KG1 (cell line): ENCODE measurements at regions not wholly inside any gene's neighbourhood (a gene's known extent, or its start where the extent isn't known, plus 50 kb on each side); places are given as distances from the start of the nearest gene placed in this dataset.

ENCODE experiments used
- DNase-seq: peaks from one replicate; lab custom pipeline; 2025; lab: John Stamatoyannopoulos, UW

DNA sequence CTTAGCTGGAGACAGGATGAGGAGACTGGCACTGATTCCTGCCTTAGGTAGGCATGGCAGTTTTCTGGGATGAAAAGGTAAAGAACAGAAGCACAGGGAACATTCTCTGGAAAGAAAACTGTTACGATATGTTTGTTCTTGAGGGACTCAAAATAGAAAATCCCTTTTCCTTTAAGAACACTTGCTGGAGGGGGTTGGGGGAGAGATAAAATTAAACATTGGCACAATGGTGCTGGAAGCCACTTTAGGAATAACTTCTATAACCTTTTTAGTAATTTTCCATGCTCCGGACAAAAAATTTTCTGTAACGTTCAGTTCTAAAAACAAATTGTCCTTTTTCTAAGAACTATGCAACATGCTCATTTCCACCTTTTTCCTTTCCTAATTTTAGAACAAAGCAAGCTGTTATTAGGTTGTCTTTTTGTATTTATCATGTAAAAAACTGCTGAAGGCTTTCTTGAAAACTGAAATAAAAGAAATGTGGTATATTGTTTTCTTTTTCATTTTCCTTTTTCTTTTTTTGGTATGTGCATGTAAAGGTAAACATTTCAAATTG is 343.8 kb downstream of the EPHA4 start:
- DNase-seq = no peak

DNA sequence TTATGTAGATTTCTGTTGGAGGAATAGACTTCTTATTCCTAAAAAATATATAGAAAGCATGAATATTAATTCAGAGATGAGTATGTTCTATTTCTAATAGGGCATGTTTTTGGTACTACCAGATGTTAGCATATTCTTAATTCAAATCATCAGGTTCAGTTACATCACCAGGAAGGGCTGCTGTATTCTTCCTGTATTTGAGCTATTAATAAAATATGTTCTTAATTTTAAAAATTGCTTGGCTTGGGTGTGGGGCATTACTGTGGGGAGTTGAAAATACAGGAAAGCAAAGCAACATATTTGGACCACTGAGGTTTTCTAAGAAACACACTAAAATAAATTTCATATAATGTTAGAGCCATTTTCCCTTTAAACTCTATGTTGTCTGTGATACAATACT is 343.0 kb downstream of the EPHA4 start:
- DNase-seq = no peak

DNA sequence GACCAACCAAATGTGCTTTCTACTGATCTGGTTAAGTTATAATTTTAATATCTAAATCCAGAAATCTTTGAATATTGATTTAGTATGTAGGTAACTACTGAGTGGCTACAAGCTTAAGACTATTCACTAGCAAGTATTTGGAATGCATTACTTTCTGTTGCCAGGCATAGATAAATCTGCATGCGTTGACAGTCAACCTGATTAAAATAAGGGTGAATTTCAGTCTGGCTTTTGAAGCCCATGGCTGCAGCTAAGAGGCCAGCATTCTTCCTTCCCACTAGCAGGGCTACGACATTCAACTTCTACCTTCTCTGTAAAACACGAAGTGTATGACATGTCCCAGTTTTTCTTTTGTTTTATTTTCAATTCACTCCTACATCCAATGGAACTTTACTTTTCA is 340.6 kb downstream of the EPHA4 start:
- DNase-seq = no peak

DNA sequence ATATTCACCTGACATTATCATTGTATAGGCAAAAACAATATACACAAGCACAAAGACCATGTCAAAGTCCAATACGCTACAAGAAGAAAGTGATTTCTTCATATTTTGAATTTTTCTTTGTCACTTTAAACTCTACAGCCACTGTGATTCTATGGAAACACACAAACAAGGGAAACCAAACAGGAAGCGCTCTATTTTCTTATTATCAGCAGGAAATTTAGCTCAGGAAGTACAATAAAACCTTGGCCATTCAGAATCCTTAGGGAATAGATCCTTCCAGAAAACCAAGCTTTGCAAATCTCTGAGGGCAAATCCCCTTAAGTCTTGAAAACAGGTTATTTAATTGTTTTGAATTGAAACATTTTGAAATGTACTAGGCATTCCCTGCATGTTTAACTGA is 336.2 kb downstream of the EPHA4 start:
- DNase-seq = no peak

DNA sequence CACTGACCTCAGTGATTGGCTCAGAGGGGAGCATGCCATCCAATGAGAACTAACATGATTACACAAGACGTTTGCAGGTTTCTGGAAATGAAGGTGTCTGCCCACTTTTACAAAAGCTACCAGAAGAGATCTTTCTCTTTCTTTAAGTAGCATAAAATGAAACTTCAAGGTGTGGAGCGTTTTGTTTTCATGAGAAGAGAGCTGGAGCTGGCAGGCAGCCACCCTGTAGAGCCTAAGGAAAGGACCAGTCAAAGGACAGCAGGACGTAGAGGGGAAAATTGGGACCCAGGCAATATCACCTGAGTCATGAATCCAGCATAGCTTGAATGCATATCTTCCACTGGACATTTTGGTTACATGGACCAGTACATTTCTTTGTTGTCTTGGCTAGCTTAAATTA is 331.0 kb downstream of the EPHA4 start:
- DNase-seq = no peak

DNA sequence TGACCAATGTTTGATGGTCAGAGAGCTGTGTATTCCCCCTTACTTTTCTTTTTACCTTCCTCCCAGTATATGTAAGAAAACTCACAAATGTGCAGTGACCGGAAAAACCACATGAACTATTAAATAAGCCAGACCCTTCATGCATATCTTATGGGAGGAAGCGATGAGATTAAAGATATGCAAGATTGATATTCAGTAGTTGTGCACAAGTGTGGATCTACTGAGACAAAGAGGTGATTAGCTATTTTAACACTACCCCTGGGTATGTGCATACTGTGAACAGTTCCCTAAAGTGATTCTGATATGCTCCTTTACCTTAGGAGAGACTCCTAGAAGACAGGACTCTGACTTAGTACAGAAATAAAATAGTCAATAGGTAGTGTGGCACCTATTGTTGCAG is 328.3 kb downstream of the EPHA4 start:
- DNase-seq = no peak

DNA sequence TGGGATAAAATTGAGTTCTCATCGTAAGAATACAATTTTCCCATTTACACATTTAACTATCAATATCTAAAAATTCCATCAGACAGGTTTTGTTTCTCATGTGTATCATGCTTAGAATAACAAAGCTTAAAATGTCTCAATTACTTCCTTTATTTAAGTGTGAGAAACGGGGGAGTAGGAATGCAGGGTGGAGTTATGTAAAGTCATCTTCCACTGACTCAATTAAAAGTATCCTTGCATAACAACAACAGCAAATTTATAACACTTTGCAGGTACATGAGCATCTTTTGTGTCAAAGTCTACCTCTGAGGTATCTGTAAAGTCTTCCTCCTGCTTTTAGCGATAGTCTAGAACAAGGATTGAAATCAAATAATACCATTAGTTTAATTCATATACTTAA is 327.1 kb downstream of the EPHA4 start:
- DNase-seq = no peak

DNA sequence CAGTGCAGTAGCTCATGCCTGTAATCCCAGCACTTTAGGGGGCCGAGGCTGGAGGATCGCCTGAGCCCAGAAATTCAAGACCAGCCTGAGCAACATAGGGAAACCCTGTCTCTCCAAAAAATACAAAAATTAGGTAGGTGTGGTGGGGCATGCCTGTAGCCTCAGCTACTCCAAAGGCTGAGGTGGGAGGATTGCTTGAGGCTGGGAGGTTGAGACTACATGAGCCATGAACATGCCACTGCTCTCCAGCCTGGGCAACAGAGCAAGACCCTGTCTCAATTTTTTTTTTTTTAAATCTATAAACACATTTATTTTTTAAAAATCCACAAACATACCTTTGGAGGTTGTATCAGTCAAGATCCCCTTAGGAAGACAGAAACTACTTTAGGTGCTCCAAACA is 326.3 kb downstream of the EPHA4 start:
- no peak for DNase-seq

DNA sequence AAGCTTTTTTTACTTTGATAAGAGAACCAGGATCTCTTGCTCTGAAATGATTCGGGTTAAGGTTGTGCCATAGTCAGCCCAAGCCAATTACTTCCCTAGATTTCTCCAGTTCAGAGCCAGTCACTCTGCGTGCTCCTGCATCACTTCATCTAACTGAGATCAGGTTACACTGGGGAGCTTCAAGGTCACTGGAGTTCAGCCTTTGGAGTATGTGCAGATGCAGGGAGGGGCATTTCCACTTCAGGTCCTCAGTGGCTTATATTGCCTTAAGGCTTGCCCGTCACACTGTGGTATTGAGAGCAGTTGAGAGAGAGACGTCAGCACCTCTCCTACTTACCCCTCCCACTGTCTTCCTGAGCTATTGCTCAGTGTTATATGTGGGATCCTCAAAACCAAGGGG is 317.8 kb downstream of the EPHA4 start:
- no peak for DNase-seq

DNA sequence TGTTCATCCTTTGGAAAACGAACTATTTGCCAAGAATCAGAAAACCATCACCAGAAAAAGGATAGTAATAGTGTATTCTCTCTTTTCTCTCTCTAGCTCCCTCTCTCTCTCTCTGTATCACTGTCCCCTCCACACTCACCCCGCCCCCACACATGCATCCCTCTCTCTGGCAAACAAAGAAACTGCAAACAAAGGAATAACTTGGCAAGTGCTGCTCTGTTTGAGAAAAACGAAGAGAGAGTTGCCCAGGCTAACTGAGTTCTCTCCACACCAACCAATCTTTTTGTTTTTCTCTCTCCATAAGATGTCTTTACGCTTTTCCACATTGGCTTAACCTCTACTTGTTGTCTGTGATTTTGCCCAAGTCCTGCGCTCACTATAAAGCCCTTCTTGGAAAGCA is 316.2 kb downstream of the EPHA4 start:
- no peak for DNase-seq

DNA sequence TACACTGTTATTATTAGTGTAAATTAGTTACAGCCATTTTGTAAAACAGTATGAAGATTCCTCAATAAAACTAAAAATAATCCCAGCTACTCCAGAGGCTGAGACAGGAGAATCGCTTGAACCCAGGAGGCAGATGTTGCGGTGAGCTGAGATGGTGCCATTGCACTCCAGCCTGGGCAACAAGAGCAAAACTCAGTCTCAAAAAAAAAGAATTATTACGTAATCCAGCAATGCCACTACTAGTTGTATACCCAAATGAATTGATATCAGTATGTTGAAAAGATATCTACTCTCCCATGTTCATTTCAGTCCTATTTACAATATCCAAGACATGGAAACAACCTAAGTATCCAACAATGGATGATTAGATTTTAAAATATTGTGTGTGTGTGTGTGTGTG is 313.6 kb downstream of the EPHA4 start:
- DNase-seq = no peak

DNA sequence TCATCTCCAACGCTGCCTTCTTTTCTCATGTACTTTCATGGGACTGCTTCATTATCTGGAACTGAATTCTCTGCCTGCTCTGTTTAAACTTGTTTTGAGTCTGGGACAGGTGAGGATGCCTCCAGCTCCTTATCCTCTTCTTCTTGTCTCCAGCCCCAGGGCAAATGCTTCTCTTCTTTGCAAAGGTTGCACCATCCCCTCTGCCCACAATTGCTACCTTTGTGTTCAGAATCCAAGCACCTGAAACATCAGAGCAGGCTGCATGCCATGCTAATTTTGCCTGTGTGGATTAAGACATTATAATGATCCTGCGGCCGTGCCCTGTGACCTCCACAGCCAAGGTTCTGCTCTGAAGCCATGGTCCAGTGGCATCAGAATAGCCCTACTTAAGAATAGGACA is 309.5 kb downstream of the EPHA4 start:
- DNase-seq = no peak

DNA sequence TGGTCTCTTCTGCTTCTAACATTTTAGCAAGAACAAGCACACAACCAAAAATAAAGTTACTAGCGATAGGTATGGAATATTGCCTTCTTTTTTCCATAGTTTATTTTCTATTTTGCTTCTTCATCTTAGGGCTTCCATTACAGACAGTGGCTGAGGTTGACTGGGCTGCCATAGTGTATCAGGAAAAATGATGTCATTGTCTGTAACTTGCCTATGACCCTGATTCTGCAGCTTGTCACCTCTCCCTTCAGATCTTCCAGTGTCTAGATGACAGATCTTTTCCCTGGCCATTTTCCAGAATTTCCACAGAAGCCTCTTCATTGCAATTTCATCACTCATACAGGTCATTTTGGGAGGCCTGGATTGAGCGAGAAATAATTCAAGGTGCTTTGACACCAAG is 308.5 kb downstream of the EPHA4 start:
- DNase-seq = no peak

DNA sequence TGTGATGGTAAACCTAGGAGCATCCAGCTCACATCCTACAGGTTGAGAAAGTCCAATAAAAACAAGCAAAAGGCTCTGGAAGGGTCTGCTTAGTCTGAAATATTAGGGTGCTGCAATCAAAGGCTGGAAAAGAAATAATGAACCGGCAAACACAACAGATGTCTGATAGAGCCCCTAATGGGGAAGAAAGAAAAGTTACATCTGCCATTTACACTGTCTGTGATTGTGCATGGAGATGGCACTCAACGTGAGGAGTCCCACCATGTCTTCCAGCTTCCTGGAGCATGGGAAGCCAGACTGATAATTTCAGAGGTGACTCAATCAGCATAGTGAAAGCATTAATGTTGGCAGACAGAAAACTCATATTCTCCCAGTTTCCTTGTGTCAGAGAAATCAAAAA is 307.8 kb downstream of the EPHA4 start:
- DNase-seq = no peak

DNA sequence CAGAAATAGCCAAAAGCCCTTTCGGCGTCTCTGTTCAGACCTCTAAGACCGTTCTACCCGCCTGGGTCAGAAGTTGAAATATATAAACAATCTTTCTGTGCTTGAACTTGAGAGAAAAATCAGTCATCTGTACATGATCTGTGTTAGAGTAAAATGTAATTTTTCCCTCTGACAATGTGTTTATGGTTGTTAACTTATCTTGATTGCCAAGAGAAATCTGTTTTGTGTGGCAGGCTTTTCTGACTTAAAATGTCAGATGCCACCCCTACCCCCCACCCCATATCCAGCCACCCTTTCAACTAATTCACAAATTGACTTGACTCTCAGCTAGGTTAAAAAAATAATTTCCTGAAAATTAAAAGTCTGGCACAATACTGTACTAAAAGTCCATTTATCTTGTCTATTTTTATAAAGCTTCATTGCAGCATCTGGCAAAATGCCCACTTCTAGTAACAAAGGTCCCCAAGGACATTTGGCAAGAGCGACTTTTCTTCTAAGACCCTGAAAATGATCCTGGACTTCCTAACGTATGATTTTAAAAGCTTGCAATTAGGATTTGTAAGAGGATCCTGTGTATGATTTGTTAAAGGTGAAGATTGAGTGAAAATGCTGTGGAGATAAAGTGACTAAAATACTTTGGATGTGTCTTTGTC is 304.2 kb downstream of the EPHA4 start:
- no peak for DNase-seq

DNA sequence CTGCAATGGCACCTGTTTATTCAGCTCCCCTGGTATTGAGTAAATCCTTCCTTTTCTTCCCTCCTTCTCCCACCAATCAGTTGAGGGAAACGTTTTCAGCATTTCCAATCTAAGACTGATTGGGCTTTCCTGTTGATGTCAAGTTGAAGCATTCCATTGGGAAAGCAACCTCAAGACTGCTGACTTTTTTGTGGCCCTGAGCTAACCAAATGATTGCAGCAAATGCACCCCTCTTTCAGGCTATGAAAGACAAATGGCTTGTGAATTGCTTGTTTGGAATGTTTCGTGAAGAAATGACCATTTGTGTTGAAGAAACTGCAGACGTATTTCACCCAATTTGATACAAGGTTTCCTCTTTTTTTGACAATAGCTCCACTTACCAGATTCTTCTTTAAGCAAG is 303.5 kb downstream of the EPHA4 start:
- no peak for DNase-seq

DNA sequence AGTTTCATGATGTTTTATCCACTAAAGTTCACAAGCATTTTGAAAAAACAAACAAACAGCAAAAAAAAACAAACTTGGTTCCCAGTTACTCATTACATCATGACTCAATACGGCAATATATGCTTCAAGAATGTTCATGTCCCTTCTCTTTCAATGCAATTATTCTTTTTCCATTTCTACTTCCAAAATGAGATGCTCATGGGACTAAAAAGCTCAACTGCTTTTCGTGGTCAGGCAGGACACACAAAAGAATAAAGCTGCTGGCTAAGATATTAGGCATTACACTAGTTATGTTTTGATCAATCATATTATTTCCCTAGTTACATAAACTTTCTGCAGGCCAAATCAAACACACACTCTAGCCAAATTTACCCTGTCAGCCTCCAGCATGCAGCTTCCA is 301.3 kb downstream of the EPHA4 start:
- no peak for DNase-seq

DNA sequence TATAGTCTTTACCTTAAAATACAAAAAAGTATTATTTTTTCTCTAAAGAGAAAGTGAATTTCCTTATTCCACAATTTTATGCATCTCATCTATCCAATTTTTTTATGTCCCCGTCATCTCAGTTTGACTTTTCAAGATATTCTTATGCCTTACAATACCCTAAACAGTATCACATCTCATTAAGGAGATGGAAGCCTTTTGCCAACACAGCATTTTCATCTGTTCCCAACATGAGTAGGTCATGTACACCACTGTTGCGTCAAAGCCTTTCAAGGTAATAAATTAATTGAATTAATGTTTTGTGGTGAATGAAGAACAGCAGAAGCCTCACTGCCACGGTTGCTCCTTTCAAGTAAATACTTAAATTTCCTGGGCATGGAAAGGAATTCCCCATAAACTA is 299.4 kb downstream of the EPHA4 start:
- DNase-seq = no peak

DNA sequence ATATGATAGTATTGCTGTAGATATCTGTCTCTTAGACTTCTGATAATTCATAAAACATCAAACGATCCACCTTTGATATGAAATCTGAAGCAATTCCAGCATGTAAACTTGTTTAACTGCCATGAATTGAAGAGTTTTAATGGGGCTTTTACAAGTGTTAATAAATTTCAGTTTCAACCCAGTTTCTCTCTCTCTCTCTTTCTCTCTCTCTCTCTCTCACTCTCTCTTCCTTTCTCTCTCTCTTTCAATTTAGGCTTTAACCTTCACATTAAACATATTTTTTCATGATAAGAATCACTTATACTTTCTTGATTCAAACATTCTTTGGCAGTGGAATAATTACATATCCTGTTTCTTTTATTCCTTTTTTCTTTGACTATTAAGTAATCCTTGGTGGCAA is 296.1 kb downstream of the EPHA4 start:
- no peak for DNase-seq

DNA sequence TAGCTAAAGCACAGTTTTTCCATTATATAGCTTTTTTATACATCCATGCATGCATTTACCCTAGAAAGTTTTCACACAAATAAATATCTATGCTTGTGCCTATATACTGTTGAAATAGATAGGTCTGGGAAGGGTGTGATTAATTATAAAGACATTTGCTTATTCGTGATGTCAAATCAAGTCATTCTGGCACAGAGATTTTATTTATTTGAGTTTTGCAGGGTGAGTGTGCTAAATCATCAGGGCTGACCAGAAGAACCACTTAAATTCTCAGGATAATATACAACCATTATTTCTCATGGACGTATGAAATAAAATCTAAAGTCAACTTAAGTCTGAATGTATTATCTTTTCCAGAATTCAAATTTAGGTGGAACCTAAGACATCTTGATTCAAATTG is 295.5 kb downstream of the EPHA4 start:
- no peak for DNase-seq

DNA sequence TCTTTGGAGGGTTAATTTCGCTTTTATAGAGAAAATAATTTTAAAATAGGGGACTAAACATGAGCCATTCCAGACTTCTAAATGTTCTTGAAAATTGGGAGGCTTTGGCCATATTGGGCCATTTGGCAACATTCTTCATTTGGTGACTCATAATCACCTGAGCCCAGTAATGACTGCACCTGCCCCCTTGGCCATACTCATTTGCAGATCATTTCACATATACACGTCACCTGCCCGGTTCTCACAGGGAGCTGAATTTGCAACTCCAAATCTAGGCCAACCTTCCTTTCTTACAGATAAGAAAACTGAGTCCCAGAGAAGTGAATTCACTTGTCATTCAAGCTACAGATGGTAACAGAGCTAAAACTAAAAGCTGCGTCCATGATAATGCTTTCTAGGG is 289.7 kb downstream of the EPHA4 start:
- no peak for DNase-seq

DNA sequence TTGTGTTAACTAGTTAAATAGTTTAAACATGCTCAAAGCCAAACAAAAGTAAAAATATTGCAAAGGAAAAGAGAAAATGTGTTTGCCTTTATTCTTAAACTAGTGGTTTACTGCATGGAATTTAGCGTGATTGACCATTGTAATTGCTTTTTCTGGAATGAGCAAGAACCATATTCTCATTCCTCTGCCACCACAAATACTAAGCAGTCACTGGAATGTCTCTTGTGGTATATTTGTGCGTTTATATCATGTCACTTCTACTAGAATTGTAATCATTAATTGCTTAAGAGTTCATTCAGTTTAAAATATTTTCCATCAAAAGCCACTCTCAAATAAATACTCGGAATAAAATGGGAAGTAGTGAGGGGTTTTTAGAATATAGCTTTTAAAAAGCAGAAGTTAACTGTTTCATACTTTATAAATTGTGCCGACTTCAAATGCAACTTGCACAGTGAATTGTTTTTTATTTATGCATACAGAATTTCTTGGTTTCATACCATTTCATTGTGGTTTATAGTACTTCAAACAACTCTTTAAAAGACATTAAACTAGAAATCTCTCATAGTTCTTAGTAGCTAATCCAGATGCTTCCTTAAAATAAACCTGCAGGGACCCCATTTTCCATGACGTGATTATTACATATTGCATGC is 288.1 kb downstream of the EPHA4 start:
- DNase-seq = no peak

DNA sequence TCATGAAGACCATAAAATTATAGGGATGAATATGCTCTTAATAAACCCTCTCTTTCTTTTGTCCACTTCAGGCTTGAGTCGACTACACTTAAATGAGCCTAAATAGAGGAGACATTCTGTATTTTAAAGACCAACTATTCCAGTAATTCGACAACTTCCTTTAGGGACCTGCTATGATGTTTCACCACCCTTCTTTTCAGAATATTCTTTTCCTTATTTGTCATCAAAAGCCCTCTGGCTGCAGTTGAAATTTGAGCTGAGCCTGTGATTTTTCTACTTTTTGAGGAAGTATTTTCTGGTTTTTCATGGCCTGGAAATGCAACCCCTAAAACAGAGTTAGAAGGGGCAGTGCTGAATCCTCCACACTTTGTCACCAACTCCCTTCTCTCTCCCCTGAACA is 287.0 kb downstream of the EPHA4 start:
- no peak for DNase-seq

DNA sequence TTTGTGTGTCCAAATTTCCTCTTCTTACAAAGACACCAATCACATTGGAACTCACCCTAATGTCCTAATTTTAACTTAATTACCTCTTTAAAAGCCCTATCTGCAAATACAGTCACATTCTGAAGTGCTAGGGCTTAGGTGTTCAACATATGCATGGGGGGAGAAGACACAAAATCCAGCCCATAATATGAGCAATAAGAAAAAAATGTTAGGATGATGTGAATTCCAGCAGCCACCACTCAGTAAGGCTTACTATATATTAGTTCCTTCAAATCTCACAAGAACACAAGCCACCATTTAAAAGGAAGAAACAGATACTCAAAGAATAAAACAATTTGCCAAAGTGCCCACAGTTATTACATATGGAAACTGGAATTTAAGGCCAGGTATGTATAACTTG is 285.7 kb downstream of the EPHA4 start:
- no peak for DNase-seq
